ENCODE measurements at regions not wholly inside any gene's neighbourhood (a gene's known extent, or its start where the extent isn't known, plus 50 kb on each side); places are given as distances from the start of the nearest gene placed in this dataset.

- TF ChIP-seq REST (IDR thresholded peaks at IDR 0.05; ENCODE audit: low read depth) (no peak), FOXM1 (IDR thresholded peaks at IDR 0.05; ENCODE audit: borderline replicate concordance, low read depth) (no peak), RAD21 (IDR thresholded peaks at IDR 0.05; ENCODE audit: low read depth) (no peak), TAF1 (IDR thresholded peaks at IDR 0.05; ENCODE audit: low read depth) (no peak), MAX (IDR thresholded peaks at IDR 0.05) (no peak), CREB1 (IDR thresholded peaks at IDR 0.05; ENCODE audit: low read depth) (no peak), ZBTB7A (IDR thresholded peaks at IDR 0.05; ENCODE audit: low read depth) (no peak), TEAD4 (IDR thresholded peaks at IDR 0.05) (no peak), EP300 (IDR thresholded peaks at IDR 0.05; ENCODE audit: borderline replicate concordance) (no peak), TCF12 (IDR thresholded peaks at IDR 0.05; ENCODE audit: low read depth) (no peak), YY1 (IDR thresholded peaks at IDR 0.05; ENCODE audit: low read depth) (no peak), CEBPB (IDR thresholded peaks at IDR 0.05) (no peak), USF1 (IDR thresholded peaks at IDR 0.05) (no peak), EGR1 (IDR thresholded peaks at IDR 0.05) (no peak)
Observed at GRCh38 chr16:64762211-64762610, 359.7 kb downstream of the CDH11 start.
